C4-2B (cell line): ENCODE measurements at regions not wholly inside any gene's neighbourhood (a gene's known extent, or its start where the extent isn't known, plus 50 kb on each side); places are given as distances from the start of the nearest gene placed in this dataset.

ENCODE experiments used
- ZFX ChIP-seq: fragments of 450-650 bp; IDR thresholded peaks from 2 replicates; pipeline ENCODE4 v1.6.1; 2017
- TF ChIP-seq, protein P1 (sequence below): fragments of 450-650 bp; conservative IDR thresholded peaks from 2 replicates; pipeline ENCODE4 v1.5.1; 2017; ENCODE audit warnings: mild to moderate bottlenecking

GRCh38 chrX:113275804-113276203 lies 435.2 kb upstream of the AMOT start:
- TF ChIP-seq, protein P1, sequence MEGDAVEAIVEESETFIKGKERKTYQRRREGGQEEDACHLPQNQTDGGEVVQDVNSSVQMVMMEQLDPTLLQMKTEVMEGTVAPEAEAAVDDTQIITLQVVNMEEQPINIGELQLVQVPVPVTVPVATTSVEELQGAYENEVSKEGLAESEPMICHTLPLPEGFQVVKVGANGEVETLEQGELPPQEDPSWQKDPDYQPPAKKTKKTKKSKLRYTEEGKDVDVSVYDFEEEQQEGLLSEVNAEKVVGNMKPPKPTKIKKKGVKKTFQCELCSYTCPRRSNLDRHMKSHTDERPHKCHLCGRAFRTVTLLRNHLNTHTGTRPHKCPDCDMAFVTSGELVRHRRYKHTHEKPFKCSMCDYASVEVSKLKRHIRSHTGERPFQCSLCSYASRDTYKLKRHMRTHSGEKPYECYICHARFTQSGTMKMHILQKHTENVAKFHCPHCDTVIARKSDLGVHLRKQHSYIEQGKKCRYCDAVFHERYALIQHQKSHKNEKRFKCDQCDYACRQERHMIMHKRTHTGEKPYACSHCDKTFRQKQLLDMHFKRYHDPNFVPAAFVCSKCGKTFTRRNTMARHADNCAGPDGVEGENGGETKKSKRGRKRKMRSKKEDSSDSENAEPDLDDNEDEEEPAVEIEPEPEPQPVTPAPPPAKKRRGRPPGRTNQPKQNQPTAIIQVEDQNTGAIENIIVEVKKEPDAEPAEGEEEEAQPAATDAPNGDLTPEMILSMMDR, result no peak
- TF ChIP-seq ZFX, result no peak
